NCI-H1417 treated with DMSO at 0.1 percent for 48 hours (cell line): ENCODE measurements at regions not wholly inside any gene's neighbourhood (a gene's known extent, or its start where the extent isn't known, plus 50 kb on each side); places are given as distances from the start of the nearest gene placed in this dataset.
"Not testable (repeated sequence)": the region's sequence is repeated elsewhere in the genome, so short reads cannot be mapped to it uniquely, and the experiment has no call there.

ENCODE experiments used
- DNase-seq: peaks from one replicate; lab custom pipeline; 2025; lab: John Stamatoyannopoulos, UW

- no peak for DNase-seq
Measured at GRCh38 chr5:163789870-163790269, 284.5 kb downstream of the MAT2B start.

GRCh38 chr5:163790497-163790896 is 285.1 kb downstream of the MAT2B start:
- DNase-seq, result no peak

- DNase-seq, result no peak
Measured at GRCh38 chr5:163794993-163795392, 289.6 kb downstream of the MAT2B start.

GRCh38 chr5:163807781-163808180 is 302.4 kb downstream of the MAT2B start:
- DNase-seq, result no peak

DNA sequence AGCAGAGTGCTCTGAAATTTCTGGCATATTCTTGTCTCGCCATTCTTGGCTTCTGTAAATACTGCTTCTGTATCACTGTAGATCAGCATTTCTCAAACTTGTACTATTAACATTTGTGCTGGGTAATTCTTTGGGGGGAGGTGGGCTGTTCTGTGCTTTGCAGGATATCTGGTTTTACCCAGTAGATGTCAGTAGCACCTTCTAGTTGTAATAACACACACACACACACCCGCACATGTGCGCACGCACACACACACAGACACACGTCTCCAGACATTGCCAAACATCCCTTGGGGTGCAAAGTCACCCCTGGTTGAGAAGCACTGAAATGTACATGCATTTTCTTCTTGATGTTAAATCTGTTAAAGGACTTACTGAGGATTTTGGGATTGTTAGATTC is 304.1 kb downstream of the MAT2B start:
- DNase-seq, result no peak

DNA sequence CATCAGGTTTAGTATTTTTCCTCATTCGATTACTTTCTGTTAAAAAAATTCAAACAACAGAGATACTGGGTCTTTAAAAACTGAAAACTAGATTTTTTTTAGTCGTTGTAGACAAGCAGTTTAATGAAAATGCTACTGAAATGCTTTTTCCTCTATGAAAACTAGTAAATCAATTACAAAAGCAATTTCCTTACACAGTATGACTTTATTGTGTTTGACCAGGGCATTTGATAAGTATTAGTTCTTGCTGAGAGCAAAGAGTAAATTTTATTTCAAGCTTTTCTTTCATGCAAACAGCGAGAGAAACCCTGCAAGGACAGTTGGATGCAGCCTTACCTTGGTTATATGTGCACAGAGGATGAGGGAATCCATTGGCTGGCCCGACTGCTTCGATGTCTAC is 308.5 kb downstream of the MAT2B start:
- no peak for DNase-seq

DNA sequence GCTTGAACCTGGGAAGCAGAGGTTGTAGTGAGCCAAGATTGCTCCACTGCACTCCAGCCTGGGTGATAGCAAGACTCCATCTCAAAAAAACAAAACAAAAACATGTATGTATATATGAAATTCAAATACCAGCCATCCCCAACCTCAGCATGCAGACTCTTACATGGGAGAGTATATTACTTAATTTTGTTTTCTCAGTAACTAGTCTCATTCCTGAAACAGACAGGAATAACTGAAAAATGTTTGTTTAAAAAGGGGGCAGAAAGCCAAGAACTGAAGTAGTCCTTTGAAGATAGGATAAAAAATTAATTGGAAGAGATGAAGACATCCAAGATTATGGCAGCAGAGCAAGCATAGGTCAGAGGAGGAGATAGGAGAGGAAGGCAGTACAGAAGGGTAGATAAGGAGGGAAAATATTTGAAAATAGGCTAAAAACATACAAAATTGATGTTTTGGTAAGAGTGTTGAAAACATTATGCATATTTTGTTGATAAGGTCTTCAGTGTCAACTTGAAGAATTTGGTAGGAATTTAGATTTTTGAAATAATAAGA is 309.9 kb downstream of the MAT2B start:
- no peak for DNase-seq

DNA sequence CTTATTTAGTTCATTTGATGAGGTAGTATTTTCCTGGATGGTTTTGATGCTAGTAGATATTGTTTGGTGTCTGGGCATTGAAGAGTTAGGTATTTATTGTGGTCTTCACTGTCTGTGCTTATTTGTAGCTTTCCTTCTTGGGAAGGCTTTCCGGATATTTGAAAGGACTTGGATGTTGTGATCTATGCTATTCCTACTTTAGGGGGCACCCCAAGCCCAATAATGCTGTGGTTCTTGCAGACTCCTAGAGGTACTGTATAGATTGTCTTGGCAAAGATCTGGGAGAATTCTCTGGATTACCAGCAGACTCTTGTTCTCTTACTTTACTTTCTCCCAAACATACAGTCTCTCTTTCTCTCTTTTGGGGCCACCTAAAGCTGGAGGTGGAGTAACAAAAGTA is 315.7 kb downstream of the MAT2B start:
- DNase-seq, result no peak

- no peak for DNase-seq
Measured at GRCh38 chr5:163822548-163822947, 317.1 kb downstream of the MAT2B start.

GRCh38 chr5:163825661-163826060 is 320.2 kb downstream of the MAT2B start:
- no peak for DNase-seq

DNA sequence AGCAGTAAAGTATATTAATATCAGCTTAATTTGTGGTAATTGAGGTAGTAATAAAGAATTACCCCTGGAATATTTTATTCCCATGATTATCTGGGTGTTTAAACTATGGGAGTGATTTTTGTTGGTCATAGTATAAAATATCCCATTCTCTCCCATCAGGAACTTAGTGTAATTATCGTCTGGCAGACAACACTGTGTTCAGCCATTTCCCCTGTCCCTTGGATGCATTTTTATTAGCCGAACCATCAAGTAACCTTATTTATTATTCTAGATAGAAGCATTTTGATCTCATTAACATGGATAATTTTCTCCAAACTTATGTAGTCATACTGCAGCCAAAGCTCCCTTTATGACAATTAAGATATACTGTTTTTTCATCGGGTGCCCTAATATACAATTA is 320.8 kb downstream of the MAT2B start:
- DNase-seq, result no peak

GRCh38 chr5:163832155-163832554 is 326.7 kb downstream of the MAT2B start:
- no peak for DNase-seq

GRCh38 chr5:163838738-163839137 is 333.3 kb downstream of the MAT2B start:
- DNase-seq, result no peak

- DNase-seq, result no peak
Measured at GRCh38 chr5:163846512-163846911, 341.1 kb downstream of the MAT2B start.

GRCh38 chr5:163855754-163856153 is 350.3 kb downstream of the MAT2B start:
- DNase-seq, result no peak

DNA sequence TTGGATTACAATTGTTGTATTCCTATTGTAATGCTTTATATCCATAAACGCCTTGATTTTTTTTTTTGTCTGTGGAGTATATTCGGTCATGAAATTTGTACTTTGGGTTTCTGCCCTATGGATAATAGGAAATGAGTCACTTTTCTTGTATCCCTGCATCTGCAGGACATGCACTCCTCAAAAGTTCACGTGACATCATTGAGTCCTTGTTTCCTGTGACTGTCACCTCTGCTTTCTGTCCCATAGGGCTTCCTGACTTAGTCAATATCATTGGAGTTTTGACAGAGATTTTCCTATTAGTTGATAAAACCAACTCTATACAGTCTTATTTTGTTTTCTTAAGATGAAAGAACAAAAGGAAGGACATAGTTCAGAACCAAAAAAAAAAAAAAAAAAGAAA is 356.3 kb downstream of the MAT2B start:
- no peak for DNase-seq

- no peak for DNase-seq
Measured at GRCh38 chr5:163867324-163867723, 361.9 kb downstream of the MAT2B start.

GRCh38 chr5:163867738-163868137 is 362.3 kb downstream of the MAT2B start:
- DNase-seq, result no peak

GRCh38 chr5:163869581-163869980 is 364.2 kb downstream of the MAT2B start:
- no peak for DNase-seq

DNA sequence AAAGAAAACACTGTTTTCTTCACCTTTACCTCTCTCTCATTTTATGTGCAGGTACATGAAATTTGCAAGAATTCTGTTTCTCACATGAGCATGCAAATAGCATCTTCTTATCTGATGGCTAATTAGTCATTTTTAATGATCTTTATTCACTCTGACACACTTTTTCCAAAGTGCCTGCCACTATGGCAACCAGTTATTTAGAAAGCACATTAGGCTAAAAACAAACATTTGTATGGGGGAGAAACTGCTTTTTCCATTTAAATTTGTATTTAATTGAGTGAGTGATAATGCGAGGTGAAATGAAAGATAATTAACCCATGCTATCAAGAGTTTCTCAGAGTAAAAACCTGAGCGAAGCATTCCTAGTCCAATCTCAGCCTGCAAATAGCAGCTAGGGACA is 365.0 kb downstream of the MAT2B start:
- DNase-seq, result no peak

- DNase-seq, result no peak
Measured at GRCh38 chr5:163874431-163874830, 369.0 kb downstream of the MAT2B start.

DNA sequence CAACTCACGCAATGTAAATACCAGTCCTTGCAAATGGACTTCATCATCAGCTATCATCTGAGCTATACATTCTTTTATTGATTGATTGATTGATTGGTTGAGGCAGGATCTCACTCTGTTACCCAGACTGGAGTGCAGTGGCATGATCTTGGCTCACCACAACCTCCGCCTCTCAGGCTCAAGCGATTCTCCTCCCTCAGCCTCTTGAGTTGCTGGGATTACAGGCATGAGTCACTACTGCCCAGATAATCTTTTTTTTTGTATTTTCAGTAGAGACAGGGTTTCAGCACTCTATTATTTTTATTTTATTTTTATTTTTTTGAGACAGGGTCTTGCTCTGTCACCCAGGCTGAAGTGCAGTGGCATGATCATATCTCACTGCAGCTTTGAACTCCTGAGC is 369.5 kb downstream of the MAT2B start:
- DNase-seq, result not testable (repeated sequence)

DNA sequence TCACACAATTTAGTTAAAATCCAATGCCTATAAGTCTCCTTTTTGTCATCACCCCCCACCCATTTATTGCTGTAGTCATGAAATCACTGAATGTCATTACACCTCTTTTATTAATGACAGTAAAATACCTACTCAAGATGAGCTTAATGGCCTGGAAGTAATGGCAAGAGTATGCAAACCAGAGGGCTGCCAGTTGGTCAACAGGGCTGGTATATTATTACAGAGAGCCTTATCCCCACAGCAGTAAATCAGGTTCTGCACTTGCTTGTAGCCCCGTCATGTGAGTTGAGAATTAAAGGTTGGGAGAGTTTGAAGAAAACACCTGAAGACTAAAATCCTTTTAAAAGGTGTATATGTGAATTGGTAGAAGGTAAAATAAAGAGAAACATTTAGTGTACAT is 372.4 kb downstream of the MAT2B start:
- DNase-seq, result peak; percentile 3

GRCh38 chr5:163878490-163878889 is 373.1 kb downstream of the MAT2B start:
- no peak for DNase-seq

GRCh38 chr5:163880302-163880701 is 374.9 kb downstream of the MAT2B start:
- no peak for DNase-seq
